GM08714 (cell line): ENCODE measurements at regions not wholly inside any gene's neighbourhood (a gene's known extent, or its start where the extent isn't known, plus 50 kb on each side); places are given as distances from the start of the nearest gene placed in this dataset.

Experiments used
- H3K4me3 ChIP-seq: fragments of 200-500 bp; sonication (Bioruptor generic); 2 replicates; pipeline ENCODE4 v1.5.1; 2014; ENCODE audit warnings: mild to moderate bottlenecking, low read length, inconsistent platforms
- ZNF274 ChIP-seq: IDR thresholded peaks from 2 replicates; pipeline ENCODE4 v1.6.1; 2012; ENCODE audit warnings: mild to moderate bottlenecking, low read depth, low read length

DNA sequence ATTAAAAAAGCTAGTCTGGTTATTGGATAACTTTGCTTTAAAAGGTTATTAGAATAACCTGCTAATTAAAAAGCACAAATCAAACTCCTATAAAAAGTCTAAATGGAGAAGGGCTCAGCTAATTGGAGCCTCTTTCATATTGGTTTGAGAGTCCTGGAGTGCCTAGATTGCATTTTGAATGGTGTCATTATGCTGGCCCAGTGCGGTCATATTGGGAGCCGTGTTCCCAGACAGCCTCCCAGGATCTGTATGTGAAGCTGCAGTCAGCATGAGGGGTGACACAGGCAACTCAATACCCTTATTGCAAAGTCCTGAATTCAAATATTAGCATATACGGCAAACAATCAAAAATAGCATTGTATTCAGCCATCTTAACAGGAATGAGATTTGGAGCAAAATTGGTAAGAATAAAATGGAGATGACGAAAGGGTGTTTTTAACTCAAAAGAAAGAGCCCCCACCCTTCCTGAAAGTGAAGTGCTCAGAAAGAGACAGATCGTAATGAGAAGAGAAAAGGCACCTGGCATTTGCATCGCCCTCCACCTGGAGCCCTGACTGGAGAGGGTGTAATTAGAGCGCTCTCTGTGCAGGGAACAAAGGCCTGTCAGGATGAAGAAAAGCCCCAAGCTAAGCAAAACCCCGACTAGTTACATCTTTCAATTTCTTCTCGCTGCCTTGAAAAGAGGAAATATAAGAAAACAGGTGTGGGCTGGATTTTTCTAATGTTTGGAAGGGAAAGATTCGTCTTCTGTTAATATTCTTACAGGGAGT is 621.0 kb upstream of the ADAMTS16 start:
- no peak overlapping the region for H3K4me3 ChIP-seq
- TF ChIP-seq ZNF274, result no peak

DNA sequence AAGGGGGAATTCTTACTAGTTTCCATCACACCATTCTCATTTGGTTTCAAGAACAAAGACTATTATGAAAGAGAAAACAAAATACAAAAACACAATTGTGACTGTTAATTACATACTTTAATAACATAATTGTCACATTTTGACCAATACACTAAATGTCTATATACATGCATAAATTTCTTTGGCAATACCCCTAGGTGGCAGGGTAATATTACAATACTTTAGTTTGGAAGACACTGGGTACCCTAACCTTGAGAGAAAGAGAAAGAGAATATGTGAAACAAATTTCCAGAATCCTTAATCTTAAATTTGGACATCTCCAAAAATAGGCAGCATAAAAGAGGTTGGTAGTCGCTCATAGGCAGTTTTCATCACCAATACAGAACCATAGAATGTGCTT is 619.6 kb upstream of the ADAMTS16 start:
- no peak overlapping the region for H3K4me3 ChIP-seq
- TF ChIP-seq ZNF274, result no peak

DNA sequence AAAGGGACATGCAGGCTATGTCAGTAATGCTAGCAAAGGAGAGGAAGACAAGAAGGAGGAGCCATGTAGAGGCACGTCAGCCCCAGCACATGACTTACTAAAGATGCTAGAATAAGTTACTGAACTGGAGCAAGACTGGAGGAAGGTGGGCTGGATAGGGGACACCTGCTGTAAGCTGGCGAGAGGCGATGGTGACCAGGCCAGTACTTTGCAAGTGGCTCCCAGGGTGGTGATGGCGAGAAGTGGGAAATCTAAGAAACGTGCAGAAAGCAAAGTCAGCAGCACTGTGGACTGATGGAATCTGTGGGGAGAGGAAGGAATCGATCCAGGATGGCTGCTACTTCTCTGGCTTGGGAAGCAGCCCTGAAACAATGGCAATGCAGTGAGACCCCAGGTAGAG is 617.1 kb upstream of the ADAMTS16 start:
- H3K4me3 ChIP-seq, result no peak overlapping the region
- TF ChIP-seq ZNF274, result no peak

DNA sequence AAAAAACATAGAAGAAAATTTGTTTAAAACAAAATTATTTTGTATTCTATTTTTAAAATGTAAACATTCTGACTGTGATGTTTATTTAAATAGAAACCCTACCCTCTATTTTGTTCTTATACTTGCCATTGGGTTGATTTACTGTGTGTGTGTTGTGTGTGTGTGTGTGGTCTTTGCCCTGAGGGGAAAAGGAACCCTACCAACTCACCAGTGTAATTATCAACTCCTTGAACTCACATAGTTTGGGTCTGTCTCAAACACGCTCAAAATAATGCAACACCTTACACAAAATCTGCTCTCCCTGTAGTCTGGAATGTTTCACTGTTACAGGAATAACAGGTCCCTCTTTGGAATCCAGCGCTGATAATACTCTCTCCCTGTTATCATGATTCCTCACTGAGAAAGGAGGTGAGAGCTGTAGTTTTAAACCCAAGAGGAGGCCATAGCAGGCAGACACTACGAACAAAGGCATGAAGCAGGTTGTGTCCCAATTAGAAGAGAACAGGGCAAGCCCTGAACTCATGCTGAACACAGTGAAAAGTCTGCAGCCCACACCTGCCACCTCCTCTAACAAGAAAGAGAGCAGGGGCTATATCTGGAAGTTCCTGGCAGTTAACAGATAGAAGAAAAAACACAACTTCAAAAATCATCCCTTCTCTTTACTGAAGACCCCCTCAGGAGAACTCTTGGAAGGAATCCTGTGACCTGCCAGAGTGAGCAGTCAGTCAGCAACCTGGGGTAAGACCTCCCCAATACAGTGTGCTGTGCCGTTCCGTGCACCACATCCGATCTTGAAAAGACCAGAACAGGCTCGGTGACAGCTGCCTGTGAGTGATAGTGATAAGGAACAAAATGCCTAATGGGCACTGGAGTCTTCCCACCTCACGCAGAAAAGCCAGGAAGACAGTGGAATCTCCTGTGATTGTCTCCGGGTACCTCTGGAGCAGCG is 608.1 kb upstream of the ADAMTS16 start:
- no peak for TF ChIP-seq ZNF274
- no peak overlapping the region for H3K4me3 ChIP-seq

DNA sequence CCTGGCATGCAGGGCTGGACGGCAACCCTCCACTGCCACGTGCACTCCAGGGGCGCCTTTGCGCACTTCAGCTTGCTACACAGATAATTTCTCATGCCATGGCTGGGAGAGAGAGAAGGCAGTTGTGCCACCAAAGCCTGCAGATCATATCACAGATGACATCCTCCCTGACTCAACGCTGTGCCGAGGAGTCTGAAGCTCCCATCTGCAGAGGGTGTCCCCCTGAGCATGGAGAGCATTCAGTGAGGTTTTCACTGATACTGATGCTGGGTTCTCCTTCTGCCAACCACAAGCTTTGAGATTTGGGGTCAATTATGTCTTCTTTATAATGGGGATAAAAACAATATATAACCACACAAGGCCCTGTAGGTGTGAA is 607.4 kb upstream of the ADAMTS16 start:
- H3K4me3 ChIP-seq, result no peak overlapping the region
- no peak for TF ChIP-seq ZNF274

DNA sequence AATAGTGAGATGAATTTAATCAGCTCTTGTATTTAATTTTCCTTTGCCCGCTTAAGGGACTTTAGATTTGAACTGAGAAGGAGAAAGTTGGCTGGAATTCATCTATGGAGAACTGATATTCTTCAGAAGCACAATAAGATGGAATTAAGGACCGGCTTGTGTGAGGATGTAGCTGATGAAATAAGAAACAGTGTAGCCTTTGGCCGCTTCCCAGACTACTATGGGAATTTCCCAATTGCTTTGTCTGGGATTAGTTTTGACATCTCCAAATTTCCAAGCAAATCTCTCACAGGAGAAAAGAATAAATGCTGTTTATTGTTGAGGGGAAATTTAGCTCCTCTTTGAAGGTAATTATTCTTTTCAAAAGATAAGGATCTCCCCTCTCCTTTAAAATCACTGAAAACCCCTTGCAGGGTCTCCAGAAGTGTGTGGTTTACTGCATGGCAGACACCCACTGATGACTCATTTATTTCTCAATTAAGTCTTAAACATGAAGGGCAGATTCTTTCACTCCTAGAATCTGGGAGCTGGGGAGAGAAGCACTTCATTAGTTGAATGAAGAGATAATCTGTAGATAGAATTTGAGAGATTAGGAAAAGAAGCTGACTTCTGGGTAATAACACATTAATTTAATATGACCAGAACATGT is 606.5 kb upstream of the ADAMTS16 start:
- H3K4me3 ChIP-seq, result no peak overlapping the region

DNA sequence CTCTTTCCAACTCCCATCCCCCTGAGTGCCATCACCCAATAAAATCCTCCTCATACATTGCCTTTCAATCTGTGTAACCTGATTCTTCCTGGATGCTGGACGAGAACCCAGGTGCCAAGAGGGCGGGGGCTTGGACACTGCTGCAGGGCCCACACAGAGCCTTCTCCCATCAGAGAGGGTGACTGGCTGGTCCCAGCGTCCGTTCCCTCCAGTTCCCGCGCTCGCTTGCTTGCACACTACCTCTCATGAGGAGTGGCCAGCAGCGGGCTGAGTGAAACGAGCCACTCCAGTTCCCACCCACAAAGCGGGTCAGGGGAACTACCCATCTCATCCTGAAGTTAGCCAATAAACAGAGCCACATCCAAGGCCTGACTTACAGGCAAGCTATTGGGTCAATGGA is 602.6 kb upstream of the ADAMTS16 start:
- H3K4me3 ChIP-seq, result no peak overlapping the region
- no peak for TF ChIP-seq ZNF274

More for the DNA sequence above, 606.5 kb upstream of the ADAMTS16 start:
- no peak for TF ChIP-seq ZNF274

DNA sequence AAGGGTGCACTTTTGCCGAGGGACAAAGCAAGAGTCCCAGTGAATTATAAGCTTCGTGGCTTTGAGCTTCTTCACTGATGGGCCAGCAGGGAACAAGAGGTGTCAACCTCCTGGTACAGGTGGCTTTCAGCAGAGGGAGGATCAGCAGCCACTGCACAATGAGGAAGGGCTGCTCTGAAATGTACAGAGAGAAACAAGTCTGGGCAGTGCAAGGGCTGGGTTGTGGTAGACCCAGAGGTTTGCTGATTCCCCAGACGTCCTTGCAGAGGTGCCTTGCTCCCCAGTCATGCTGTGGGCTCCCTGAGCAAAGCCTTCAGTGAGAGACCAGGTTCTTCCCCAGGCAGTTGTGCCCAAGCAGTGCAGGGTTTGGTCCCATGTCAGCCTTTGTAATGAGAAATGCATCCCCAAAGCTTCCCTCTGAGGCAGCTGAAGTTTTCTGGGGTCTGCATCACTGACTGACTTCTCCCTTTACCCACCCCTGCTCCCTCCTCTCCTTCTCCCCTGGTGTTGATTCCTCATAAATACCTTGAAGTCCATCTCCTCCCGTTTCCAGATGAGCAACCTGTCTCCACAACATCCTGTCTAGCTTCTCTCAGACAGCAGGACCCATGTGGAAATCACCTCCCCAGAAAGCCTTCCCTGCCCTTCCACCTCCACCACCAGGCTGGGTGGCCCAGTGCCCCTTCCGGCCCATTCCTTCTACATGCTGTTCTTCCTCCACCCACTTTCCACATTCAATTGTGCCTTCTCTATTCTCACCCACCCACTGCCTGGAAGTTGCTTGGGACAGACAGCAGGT is 599.6 kb upstream of the ADAMTS16 start:
- no peak overlapping the region for H3K4me3 ChIP-seq
- no peak for TF ChIP-seq ZNF274

DNA sequence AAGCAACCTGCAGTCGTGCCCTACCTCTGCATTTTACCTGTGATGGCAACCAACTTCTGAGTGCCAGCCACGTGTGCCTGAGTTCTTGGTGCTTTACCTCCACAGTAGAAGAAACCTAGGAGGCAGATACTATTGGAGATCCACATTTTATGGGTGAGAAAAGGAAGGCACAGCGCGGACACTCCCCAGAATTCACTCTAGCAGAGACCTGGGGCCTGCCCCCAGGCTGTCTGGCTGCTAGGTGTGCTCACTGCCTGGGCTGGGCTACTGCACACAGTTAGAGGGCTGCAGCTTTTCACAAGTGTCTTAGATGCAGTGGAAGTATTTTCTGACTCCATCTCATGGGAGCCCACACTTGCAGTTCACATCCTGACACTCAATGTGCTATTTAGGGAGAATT is 598.8 kb upstream of the ADAMTS16 start:
- no peak for TF ChIP-seq ZNF274
- no peak overlapping the region for H3K4me3 ChIP-seq

DNA sequence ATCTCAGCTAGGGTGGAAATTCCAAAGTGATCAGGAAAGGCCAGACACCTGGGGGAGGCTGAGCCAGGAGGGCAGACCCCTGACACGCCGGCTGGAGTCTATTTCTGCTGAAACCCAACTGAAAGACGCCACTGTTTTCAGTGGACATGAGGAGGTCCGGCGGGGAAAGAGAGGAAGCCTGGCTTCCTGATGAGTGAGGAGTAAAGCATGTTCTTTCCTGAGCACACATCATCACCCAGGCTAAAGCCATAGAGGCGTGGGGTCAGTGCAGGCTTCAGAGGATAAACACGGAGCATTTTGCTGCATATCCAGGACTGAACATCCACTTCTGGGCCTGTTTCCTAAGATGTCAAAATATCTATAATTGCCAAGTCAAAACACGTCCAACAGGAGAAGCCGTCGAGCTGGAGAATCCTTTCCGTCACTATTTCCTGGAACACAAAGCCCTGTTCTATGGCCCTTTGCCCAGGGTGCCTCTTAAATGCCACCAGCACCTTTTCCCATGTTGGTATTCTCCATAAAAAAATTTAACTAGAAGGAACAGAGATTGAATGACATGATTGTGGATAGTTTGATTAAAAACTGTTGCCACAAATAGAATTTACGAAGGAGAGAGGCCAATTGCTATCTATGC is 597.9 kb upstream of the ADAMTS16 start:
- H3K4me3 ChIP-seq, result no peak overlapping the region
- no peak for TF ChIP-seq ZNF274

DNA sequence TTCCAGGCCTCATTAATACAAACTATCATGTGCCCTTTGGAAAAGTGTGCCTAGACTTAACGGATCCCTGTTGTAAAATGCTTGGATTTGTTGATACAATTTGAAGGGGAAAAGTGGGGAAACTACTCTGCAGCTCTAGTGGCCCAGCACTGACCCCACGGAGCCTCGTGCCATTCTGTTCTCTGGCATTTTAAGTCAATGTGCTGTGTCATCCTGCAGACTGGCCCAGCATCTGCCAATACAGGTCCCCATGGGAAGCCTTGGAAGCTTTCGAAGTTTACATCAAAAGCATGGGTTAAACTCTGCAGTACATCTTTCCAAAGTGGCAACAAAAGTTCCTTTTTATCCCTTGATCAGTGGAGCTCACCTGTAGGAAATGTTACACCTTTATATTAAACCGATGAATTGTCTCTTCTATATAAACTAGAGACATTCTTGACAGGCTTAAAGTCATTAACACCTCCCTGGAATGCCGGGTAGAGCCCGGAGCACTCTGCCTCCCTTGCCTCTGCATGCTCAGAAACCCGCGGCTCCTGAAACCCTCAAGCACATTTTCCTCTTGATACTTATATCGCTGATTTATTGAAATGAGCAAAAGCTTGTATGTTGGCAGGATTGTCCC is 596.0 kb upstream of the ADAMTS16 start:
- H3K4me3 ChIP-seq, result no peak overlapping the region
- no peak for TF ChIP-seq ZNF274

DNA sequence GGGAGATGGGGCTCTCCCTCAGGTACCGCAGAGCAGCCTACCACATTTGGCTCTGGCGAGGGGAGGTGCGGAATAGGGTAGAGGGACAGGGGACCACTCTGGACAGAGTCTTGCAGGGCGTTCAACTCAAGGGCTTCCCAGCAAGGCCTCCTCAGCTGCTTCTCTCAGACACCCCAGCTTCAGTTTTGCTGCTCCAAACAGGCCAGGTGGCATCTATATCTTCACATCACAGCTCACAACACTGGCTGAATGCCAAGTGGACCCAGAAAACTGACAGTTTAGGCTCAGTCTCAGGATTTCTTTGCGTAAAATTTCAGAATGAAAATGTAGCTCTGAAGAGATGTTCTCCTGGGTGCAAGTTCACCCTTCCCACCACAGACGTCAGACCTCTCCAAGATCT is 592.6 kb upstream of the ADAMTS16 start:
- no peak for TF ChIP-seq ZNF274
- no peak overlapping the region for H3K4me3 ChIP-seq

DNA sequence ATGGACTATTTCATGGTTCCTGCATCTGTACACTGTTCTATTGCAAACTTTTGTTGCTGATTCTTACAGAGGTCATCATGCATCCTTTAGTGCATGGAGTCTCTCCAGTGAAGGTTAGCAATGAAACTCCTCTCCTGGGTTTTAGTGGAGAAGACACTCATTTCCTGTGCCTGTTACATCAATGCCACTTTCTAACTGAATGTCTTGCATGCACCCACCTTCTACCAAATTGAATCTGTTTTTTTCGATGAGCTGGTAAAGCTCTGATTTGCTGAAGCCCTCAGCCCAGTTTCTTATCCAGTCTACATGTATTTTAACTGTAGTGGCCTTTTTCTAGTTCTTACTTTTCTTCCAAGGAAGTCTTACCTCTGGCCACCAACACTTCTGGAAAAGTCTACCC is 591.8 kb upstream of the ADAMTS16 start:
- no peak for TF ChIP-seq ZNF274

More for the DNA sequence above, 591.8 kb upstream of the ADAMTS16 start:
- H3K4me3 ChIP-seq, result no peak overlapping the region
